ENCODE measurements at regions not wholly inside any gene's neighbourhood (a gene's known extent, or its start where the extent isn't known, plus 50 kb on each side); places are given as distances from the start of the nearest gene placed in this dataset.
"Not testable (repeated sequence)": the region's sequence is repeated elsewhere in the genome, so short reads cannot be mapped to it uniquely, and the experiment has no call there.

GRCh38 chr16:75780669-75781068 is 54.4 kb upstream of the CPHXL start:
- no peak for DNase-seq (ENCODE audit: low read depth)

GRCh38 chr16:75781683-75782343 is 55.5 kb upstream of the CPHXL start:
- DNase-seq (ENCODE audit: low read depth) = no peak

GRCh38 chr16:75787440-75787839 is 61.1 kb upstream of the CPHXL start:
- no peak for DNase-seq (ENCODE audit: low read depth)

GRCh38 chr16:75789237-75789636 is 62.9 kb upstream of the CPHXL start:
- peak; percentile 27 for DNase-seq (ENCODE audit: low read depth)

GRCh38 chr16:75792771-75793492 is 66.6 kb upstream of the CPHXL start:
- DNase-seq (ENCODE audit: low read depth) = peak; percentile 51

- DNase-seq (ENCODE audit: low read depth) = no peak
Measured at GRCh38 chr16:75793641-75794040, 67.4 kb upstream of the CPHXL start.

- DNase-seq (ENCODE audit: low read depth) = no peak
Measured at GRCh38 chr16:75794426-75794825, 68.1 kb upstream of the CPHXL start.

GRCh38 chr16:75798714-75799113 is 72.4 kb upstream of the CPHXL start:
- no peak for DNase-seq (ENCODE audit: low read depth)

- DNase-seq (ENCODE audit: low read depth) = no peak
Measured at GRCh38 chr16:75801307-75801706, 75.0 kb upstream of the CPHXL start.

- DNase-seq (ENCODE audit: low read depth) = no peak
Measured at GRCh38 chr16:75803753-75804152, 77.5 kb upstream of the CPHXL start.

GRCh38 chr16:75804368-75804767 is 78.1 kb upstream of the CPHXL start:
- DNase-seq (ENCODE audit: low read depth) = no peak

- peak; percentile 31 for DNase-seq (ENCODE audit: low read depth)
Measured at GRCh38 chr16:75805946-75806345, 79.7 kb upstream of the CPHXL start.

GRCh38 chr16:75806487-75806886 is 80.2 kb upstream of the CPHXL start:
- DNase-seq (ENCODE audit: low read depth) = no peak

GRCh38 chr16:75810342-75810741 is 84.1 kb upstream of the CPHXL start:
- DNase-seq (ENCODE audit: low read depth) = no peak

GRCh38 chr16:75811020-75811634 is 84.8 kb upstream of the CPHXL start:
- DNase-seq (ENCODE audit: low read depth) = no peak

- no peak for DNase-seq (ENCODE audit: low read depth)
Measured at GRCh38 chr16:75818491-75818890, 92.2 kb upstream of the CPHXL start.

GRCh38 chr16:75820672-75821071 is 94.4 kb upstream of the CPHXL start:
- peak; percentile 85 for DNase-seq (ENCODE audit: low read depth)

GRCh38 chr16:75821117-75821516 is 94.8 kb upstream of the CPHXL start:
- DNase-seq (ENCODE audit: low read depth) = no peak

GRCh38 chr16:75825750-75826149 is 99.5 kb upstream of the CPHXL start:
- not testable (repeated sequence) for DNase-seq (ENCODE audit: low read depth)

- DNase-seq (ENCODE audit: low read depth) = not testable (repeated sequence)
Measured at GRCh38 chr16:75827372-75828038, 101.2 kb upstream of the CPHXL start.

GRCh38 chr16:75833385-75833784 is 107.1 kb upstream of the CPHXL start:
- DNase-seq (ENCODE audit: low read depth) = not testable (repeated sequence)

- no peak for DNase-seq (ENCODE audit: low read depth)
Measured at GRCh38 chr16:75836347-75837010, 110.2 kb upstream of the CPHXL start.
